Endothelial cell of umbilical vein (primary cell): ENCODE measurements at regions not wholly inside any gene's neighbourhood (a gene's known extent, or its start where the extent isn't known, plus 50 kb on each side); places are given as distances from the start of the nearest gene placed in this dataset.

Source experiments
- BruUV-seq: library from RNA; stranded (reverse); fragments of 400-500 nt; replicated peaks from 2 replicates; lab custom pipeline; 2021; lab: Mats Ljungman, UMichigan
- CTCF ChIA-PET: fragments of 300-600, 350-600 bp; sonication (Branson Sonifier 250); formaldehyde crosslinking; loops from one replicate; lab custom pipeline; 2021; ENCODE audit warnings: antibody characterized with exemption, inconsistent platforms; lab: Charles Lee
- POLR2A ChIA-PET: fragments of 300-600, 350-600 bp; sonication (Branson Sonifier 250); formaldehyde crosslinking; loops from one replicate; lab custom pipeline; 2021; ENCODE audit warnings: antibody characterized with exemption, inconsistent platforms; lab: Charles Lee
- DNase-seq: peaks from one replicate; pipeline ENCODE4 v3.0.0-alpha.2; 2011; ENCODE audit warnings: low read depth, low spot score
- FAIRE-seq: peaks from 2 replicates; lab custom pipeline; 2011; peaks lifted over from hg19 to GRCh38; lab: Jason Lieb, UNC
- H2AFZ ChIP-seq: 2 replicates; pipeline ENCODE4 v1.6.0; 2012; ENCODE audit warnings: low read depth, low read length, control low read depth, inconsistent platforms
- H3K27ac ChIP-seq: 2 replicates; pipeline ENCODE4 v1.5.1; 2011; ENCODE audit warnings: low read depth, mild to moderate bottlenecking, control low read depth, low read length, moderate library complexity; ENCODE audit not compliant: insufficient read depth
- H3K27me3 ChIP-seq, 2 experiments: 2 replicates each; pipeline versions ENCODE4 v1.6.0 to v1.6.1; 2011; ENCODE audit warnings: low read length in 2 of 2, mixed read lengths in 1 of 2; ENCODE audit not compliant: control insufficient read depth in 2 of 2, insufficient read depth in 2 of 2
- H3K36me3 ChIP-seq, 2 experiments: 2 replicates in 1 of 2; 3 replicates in 1 of 2; pipeline ENCODE4 v1.5.1; 2011; ENCODE audit warnings: low read length in 2 of 2, mild to moderate bottlenecking in 1 of 2, moderate library complexity in 1 of 2; ENCODE audit not compliant: control insufficient read depth in 2 of 2, insufficient read depth in 2 of 2; ENCODE audit errors: extremely low read depth in 1 of 2
- H3K4me1 ChIP-seq: 3 replicates; pipeline ENCODE4 v1.5.1; 2011; ENCODE audit warnings: mild to moderate bottlenecking, low read length; ENCODE audit not compliant: control insufficient read depth, insufficient read depth; ENCODE audit errors: extremely low read depth
- H3K4me2 ChIP-seq: 2 replicates; pipeline ENCODE4 v1.6.1; 2011; ENCODE audit warnings: low read length, control low read depth, mixed read lengths; ENCODE audit not compliant: insufficient read depth
- H3K4me3 ChIP-seq, 3 experiments: fragments of 200-600 bp in 1 of 3; sonication (generic), shearing (Covaris generic) in 1 of 3; replicated peaks in 1 of 3; 2 replicates each; pipeline ENCODE4 v1.5.1; 2011 to 2016; ENCODE audit warnings: control low read depth in 3 of 3, low read length in 3 of 3, mild to moderate bottlenecking in 2 of 3, inconsistent platforms in 1 of 3, low read depth in 1 of 3, moderate library complexity in 1 of 3; ENCODE audit not compliant: insufficient read depth in 1 of 3
- H3K79me2 ChIP-seq: 2 replicates; pipeline ENCODE4 v1.6.0; 2012; ENCODE audit warnings: low read length, inconsistent platforms; ENCODE audit not compliant: control insufficient read depth, insufficient read depth
- H3K9ac ChIP-seq: replicated peaks from 2 replicates; pipeline ENCODE3; 2011; ENCODE audit warnings: low read length, control low read depth; ENCODE audit not compliant: insufficient read depth; ENCODE audit errors: extremely low read depth
- H3K9me1 ChIP-seq: replicated peaks from 3 replicates; pipeline ENCODE4 v1.6.0; 2011; ENCODE audit warnings: mild to moderate bottlenecking, low read length; ENCODE audit not compliant: control insufficient read depth, insufficient read depth; ENCODE audit errors: extremely low read depth
- H3K9me3 ChIP-seq: replicated peaks from 2 replicates; pipeline ENCODE4 v1.5.1; 2012; ENCODE audit warnings: low read length, inconsistent platforms; ENCODE audit not compliant: control insufficient read depth, insufficient read depth
- H4K20me1 ChIP-seq: replicated peaks from 2 replicates; pipeline ENCODE3; 2011; ENCODE audit warnings: mild to moderate bottlenecking, low read length; ENCODE audit not compliant: control insufficient read depth, insufficient read depth; ENCODE audit errors: extremely low read depth
- EZH2 ChIP-seq: IDR thresholded peaks from 2 replicates; pipeline ENCODE4 v1.6.1; 2012; ENCODE audit warnings: borderline replicate concordance, low read depth, mild to moderate bottlenecking, moderate library complexity, low read length, inconsistent platforms; ENCODE audit not compliant: severe bottlenecking
- FOS ChIP-seq: IDR thresholded peaks from 2 replicates; pipeline ENCODE4 v1.6.1; 2011; ENCODE audit warnings: mild to moderate bottlenecking, low read length, moderate library complexity, borderline replicate concordance; ENCODE audit not compliant: insufficient read depth
- GATA2 ChIP-seq: IDR thresholded peaks from 2 replicates; pipeline ENCODE4 v1.7.0; 2011; ENCODE audit warnings: low read depth, mild to moderate bottlenecking, moderate library complexity, mixed read lengths, low read length; ENCODE audit not compliant: insufficient read length, insufficient read depth
- JUN ChIP-seq: IDR thresholded peaks from 2 replicates; pipeline ENCODE4 v1.6.1; 2011; ENCODE audit warnings: borderline replicate concordance, low read depth; ENCODE audit not compliant: insufficient read length, insufficient read depth
- MYC ChIP-seq: IDR thresholded peaks from one replicate; pipeline ENCODE4 v1.6.1; 2011; ENCODE audit warnings: mild to moderate bottlenecking, low read depth, low read length
- POLR2A ChIP-seq: IDR thresholded peaks from 2 replicates; pipeline ENCODE4 v1.6.1; 2012; ENCODE audit warnings: low read depth, mild to moderate bottlenecking, control low read depth, low read length
- POLR2AphosphoS5 ChIP-seq: IDR thresholded peaks from 2 replicates; pipeline ENCODE4 v1.6.1; 2012; ENCODE audit warnings: low read depth, mild to moderate bottlenecking, control low read depth, low read length, moderate library complexity; ENCODE audit not compliant: insufficient read depth
- dilution Hi-C: fragments of 300-500 bp; cut with MboI; formaldehyde crosslinking; loops from one replicate; pipeline ENCODE4 v1.15.0; 2019; ENCODE audit warnings: low sequenced_read_pairs; ENCODE audit not compliant: extremely low pct_ligation_motif_present
- intact Hi-C: fragments of 100-400 bp; cut with micrococcal nuclease; formaldehyde crosslinking; loops from one replicate; pipeline ENCODE4 v1.10.0; 2022
- TF ChIP-seq, protein P1 (sequence below): IDR thresholded peaks from 2 replicates; pipeline ENCODE4 v1.6.1; 2011; ENCODE audit not compliant: insufficient read depth, insufficient read length
- TF ChIP-seq, protein P2 (sequence below), 2 donors: IDR thresholded peaks; 1 replicate in 1 of 2; 2 replicates in 1 of 2; pipeline ENCODE4 v1.5.1; 2011; ENCODE audit warnings: low read length in 2 of 2, mild to moderate bottlenecking in 2 of 2, moderate library complexity in 2 of 2, control low read depth in 1 of 2, inconsistent platforms in 1 of 2, low read depth in 1 of 2; ENCODE audit not compliant: insufficient read depth in 1 of 2; ENCODE audit errors: extremely low read depth in 1 of 2

DNA sequence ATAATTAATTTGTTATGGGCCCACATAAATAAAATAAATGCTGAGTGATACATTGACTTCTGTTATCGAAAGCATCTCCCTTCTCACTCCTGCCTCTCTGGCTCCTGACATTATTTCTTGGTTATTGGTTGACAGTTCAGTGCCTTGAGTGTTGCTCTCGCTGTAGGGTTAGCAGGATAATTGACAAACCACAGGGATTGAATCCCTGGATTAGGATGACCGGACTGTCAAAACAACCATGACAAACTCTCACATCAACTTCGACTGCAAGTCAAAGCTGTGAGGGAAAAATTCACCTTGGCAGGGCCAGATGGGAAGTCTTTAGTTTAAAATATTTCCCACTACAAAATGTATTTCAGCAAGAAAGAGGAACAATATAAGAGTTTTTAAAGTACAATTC, 245.4 kb upstream of the TFAP2D start:
- dilution Hi-C loops (no loop called here), intact Hi-C loops (no loop called here)
- Histone ChIP-seq H4K20me1 (no peaks in the 10 kb centered on the region), H3K4me2 (no peak overlapping the region), H3K36me3 (no peaks in the 10 kb centered on the region), H3K27ac (no peak overlapping the region), H3K9ac (no peak overlapping the region), H2AFZ (no peak overlapping the region), H3K4me3 (no peak overlapping the region), H3K79me2 (no peaks in the 10 kb centered on the region), H3K9me3 (peaks cover 3% of the 10 kb centered on the region), H3K27me3 (no peaks in the 10 kb centered on the region), H3K9me1 (no peaks in the 10 kb centered on the region), H3K4me1 (no peaks in the 10 kb centered on the region)
- TF ChIP-seq FOS: no peak
- TF ChIP-seq POLR2A: no peak
- CTCF ChIA-PET: no interaction called here
- no TSS peak for BruUV-seq
- FAIRE-seq (no peak), DNase-seq (no peak)
- POLR2A ChIA-PET: no interaction called here

DNA sequence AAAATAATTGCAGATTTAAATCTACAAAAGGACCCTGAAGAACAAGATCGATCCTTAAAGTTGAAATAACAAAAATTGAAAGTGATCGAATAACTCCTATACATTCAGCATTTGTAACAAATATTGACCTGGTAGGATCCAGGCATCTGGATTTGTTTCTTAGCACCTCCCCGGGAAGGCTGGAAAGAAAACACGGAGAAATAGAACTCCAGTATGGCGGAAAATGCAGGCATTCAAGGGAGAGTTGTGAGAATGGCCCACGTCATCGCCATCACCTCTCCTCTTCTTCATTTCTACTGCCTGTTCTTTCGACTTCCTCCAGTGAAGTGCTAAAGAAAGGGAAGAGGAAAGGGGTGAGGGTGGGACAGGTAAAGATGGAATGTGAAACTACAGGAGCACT, 242.3 kb upstream of the TFAP2D start:
- H3K9me1 ChIP-seq: no peaks in the 10 kb centered on the region
- no TSS peak for BruUV-seq
- FAIRE-seq (no peak), DNase-seq (no peak)
- H3K27ac ChIP-seq: no peak overlapping the region
- dilution Hi-C loops (no loop called here), intact Hi-C loops (no loop called here)
- H4K20me1 ChIP-seq: no peaks in the 10 kb centered on the region
- ChIA-PET POLR2A (no interaction called here), CTCF (no interaction called here)
- H3K4me2 ChIP-seq: no peak overlapping the region
- H3K4me1 ChIP-seq: no peaks in the 10 kb centered on the region
- no peak overlapping the region for H3K4me3 ChIP-seq
- TF ChIP-seq, protein P1, sequence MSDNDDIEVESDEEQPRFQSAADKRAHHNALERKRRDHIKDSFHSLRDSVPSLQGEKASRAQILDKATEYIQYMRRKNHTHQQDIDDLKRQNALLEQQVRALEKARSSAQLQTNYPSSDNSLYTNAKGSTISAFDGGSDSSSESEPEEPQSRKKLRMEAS: no peak
- no peak for TF ChIP-seq MYC
- TF ChIP-seq, protein P2, sequence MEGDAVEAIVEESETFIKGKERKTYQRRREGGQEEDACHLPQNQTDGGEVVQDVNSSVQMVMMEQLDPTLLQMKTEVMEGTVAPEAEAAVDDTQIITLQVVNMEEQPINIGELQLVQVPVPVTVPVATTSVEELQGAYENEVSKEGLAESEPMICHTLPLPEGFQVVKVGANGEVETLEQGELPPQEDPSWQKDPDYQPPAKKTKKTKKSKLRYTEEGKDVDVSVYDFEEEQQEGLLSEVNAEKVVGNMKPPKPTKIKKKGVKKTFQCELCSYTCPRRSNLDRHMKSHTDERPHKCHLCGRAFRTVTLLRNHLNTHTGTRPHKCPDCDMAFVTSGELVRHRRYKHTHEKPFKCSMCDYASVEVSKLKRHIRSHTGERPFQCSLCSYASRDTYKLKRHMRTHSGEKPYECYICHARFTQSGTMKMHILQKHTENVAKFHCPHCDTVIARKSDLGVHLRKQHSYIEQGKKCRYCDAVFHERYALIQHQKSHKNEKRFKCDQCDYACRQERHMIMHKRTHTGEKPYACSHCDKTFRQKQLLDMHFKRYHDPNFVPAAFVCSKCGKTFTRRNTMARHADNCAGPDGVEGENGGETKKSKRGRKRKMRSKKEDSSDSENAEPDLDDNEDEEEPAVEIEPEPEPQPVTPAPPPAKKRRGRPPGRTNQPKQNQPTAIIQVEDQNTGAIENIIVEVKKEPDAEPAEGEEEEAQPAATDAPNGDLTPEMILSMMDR (IDR thresholded peaks at IDR 0.05; ENCODE audit: extremely low read depth in 1 of 2, insufficient read depth in 1 of 2, low read depth in 1 of 2, low read length in 2 of 2): no peak
- TF ChIP-seq GATA2: no peak
- TF ChIP-seq FOS: no peak
- TF ChIP-seq POLR2AphosphoS5: no peak
- no peak for TF ChIP-seq EZH2
- TF ChIP-seq JUN: no peak
- no peak for TF ChIP-seq POLR2A
- peaks cover 2% of the 10 kb centered on the region for H3K9me3 ChIP-seq
- no peaks in the 10 kb centered on the region for H3K79me2 ChIP-seq
- no peak overlapping the region for H2AFZ ChIP-seq
- H3K36me3 ChIP-seq: no peaks in the 10 kb centered on the region
- H3K9ac ChIP-seq: no peak overlapping the region
- H3K27me3 ChIP-seq: no peaks in the 10 kb centered on the region
